ENCODE measurements at regions not wholly inside any gene's neighbourhood (a gene's known extent, or its start where the extent isn't known, plus 50 kb on each side); places are given as distances from the start of the nearest gene placed in this dataset.

DNA sequence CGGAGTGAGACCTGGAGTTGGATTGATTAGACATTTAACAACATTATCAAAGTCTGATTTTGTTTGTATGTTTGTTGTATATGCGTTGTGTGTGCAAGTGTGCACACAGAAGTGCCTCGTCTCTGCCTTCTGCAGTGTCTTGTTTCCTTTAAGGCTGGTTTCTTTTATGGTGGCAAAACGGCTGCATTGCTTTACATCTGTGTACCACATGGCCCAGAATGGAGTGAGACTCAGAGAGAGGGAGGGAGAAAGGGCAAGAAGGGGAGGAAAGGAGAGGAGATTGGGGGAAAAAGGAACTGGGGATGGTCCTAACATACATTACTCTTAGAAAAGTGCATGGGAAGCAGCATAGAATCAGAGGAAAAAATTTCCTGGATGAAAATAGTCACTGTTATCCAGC lies 99.7 kb upstream of the WLS start:
- no peak overlapping the region for H3T11ph ChIP-seq (ENCODE audit: low read length)
- H2BK12ac ChIP-seq (ENCODE audit: insufficient read length, low read depth, low read length): no peak overlapping the region
- H3K4me1 ChIP-seq (ENCODE audit: insufficient read depth, low read length): no peaks in the 10 kb centered on the region
- no peaks in the 10 kb centered on the region for H3K4me1 Mint-ChIP-seq
- H4K20me1 ChIP-seq (ENCODE audit: control insufficient read depth, insufficient read depth, insufficient read length): no peaks in the 10 kb centered on the region
- no peak overlapping the region for H4K5ac ChIP-seq (ENCODE audit: insufficient read length, low read depth, low read length)
- no peaks in the 10 kb centered on the region for H3K23me2 ChIP-seq (ENCODE audit: insufficient read length, low read depth, low read length, poor library complexity, severe bottlenecking)
- no peaks in the 10 kb centered on the region for H3K9me3 ChIP-seq (ENCODE audit: control insufficient read depth, low read depth, low read length)
- H3K18ac ChIP-seq (ENCODE audit: insufficient read length, low read depth, low read length): no peak overlapping the region
- H3K9ac ChIP-seq (ENCODE audit: extremely low read depth, insufficient read length, low read length): no peak overlapping the region
- H3K56ac ChIP-seq (ENCODE audit: insufficient read length, low read depth, low read length): no peak overlapping the region
- no peak overlapping the region for H3K4ac ChIP-seq (ENCODE audit: low read depth, low read length)
- H3K4me2 ChIP-seq (ENCODE audit: insufficient read depth, insufficient read length, low read length): no peak overlapping the region
- no peak overlapping the region for H3K14ac ChIP-seq (ENCODE audit: insufficient read depth, low read length)
- no peak overlapping the region for H3K27ac ChIP-seq (ENCODE audit: insufficient read length, low read depth, low read length)
- no peaks in the 10 kb centered on the region for H3K36me3 Mint-ChIP-seq (ENCODE audit: insufficient read depth in 1 of 3, low read depth in 3 of 3)
- DNase-seq: no peak
- peaks cover 25% of the 10 kb centered on the region for H3K27me3 Mint-ChIP-seq (ENCODE audit: low read depth)
- H2BK120ac ChIP-seq (ENCODE audit: low read depth, low read length, poor library complexity, severe bottlenecking): no peak overlapping the region
- no peak overlapping the region for H3K27ac Mint-ChIP-seq
- no peak overlapping the region for H2BK15ac ChIP-seq (ENCODE audit: low read depth, low read length)
- H4K91ac ChIP-seq (ENCODE audit: insufficient read length, low read depth, low read length): no peak overlapping the region
- H3K9me3 Mint-ChIP-seq: no peaks in the 10 kb centered on the region
- H2BK20ac ChIP-seq (ENCODE audit: low read depth, low read length, poor library complexity, severe bottlenecking): no peak overlapping the region
- WGBS (ENCODE audit: extremely low coverage, insufficient read length, low lambda C conversion rate): no CpG with 5 or more reads among the region's 4 CpGs
- H2AK5ac ChIP-seq (ENCODE audit: insufficient read length, low read length): no peak overlapping the region
- H3K23ac ChIP-seq (ENCODE audit: insufficient read length, low read depth, low read length): no peak overlapping the region
- no peaks in the 10 kb centered on the region for H3K79me2 ChIP-seq (ENCODE audit: insufficient read depth, low read length)
- H3K79me1 ChIP-seq (ENCODE audit: insufficient read depth, low read depth, low read length, poor library complexity, severe bottlenecking): no peaks in the 10 kb centered on the region
- H3K4me3 Mint-ChIP-seq: no peak overlapping the region
- TF ChIP-seq, protein P1, sequence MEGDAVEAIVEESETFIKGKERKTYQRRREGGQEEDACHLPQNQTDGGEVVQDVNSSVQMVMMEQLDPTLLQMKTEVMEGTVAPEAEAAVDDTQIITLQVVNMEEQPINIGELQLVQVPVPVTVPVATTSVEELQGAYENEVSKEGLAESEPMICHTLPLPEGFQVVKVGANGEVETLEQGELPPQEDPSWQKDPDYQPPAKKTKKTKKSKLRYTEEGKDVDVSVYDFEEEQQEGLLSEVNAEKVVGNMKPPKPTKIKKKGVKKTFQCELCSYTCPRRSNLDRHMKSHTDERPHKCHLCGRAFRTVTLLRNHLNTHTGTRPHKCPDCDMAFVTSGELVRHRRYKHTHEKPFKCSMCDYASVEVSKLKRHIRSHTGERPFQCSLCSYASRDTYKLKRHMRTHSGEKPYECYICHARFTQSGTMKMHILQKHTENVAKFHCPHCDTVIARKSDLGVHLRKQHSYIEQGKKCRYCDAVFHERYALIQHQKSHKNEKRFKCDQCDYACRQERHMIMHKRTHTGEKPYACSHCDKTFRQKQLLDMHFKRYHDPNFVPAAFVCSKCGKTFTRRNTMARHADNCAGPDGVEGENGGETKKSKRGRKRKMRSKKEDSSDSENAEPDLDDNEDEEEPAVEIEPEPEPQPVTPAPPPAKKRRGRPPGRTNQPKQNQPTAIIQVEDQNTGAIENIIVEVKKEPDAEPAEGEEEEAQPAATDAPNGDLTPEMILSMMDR (conservative IDR thresholded peaks at IDR 0.05): no peak
- H2BK5ac ChIP-seq (ENCODE audit: insufficient read length, low read length): no peak overlapping the region
- H4K8ac ChIP-seq (replicated peaks; ENCODE audit: insufficient read length, low read depth, low read length): no peak overlapping the region
- H3K27me3 ChIP-seq (ENCODE audit: insufficient read depth, low read length): no peaks in the 10 kb centered on the region
- H2AFZ ChIP-seq (ENCODE audit: low read length): no peak overlapping the region
